Activated T-cell treated with anti-CD3 and anti-CD28 coated beads, Interleukin-2, amount 50 U/mL, for 72 hours (primary cell): ENCODE measurements at regions not wholly inside any gene's neighbourhood (a gene's known extent, or its start where the extent isn't known, plus 50 kb on each side); places are given as distances from the start of the nearest gene placed in this dataset.
A peak's percentile ranks its signal among the peaks of the same experiment; 100 is the strongest.
"Not testable (repeated sequence)": the region's sequence is repeated elsewhere in the genome, so short reads cannot be mapped to it uniquely, and the experiment has no call there.

ENCODE experiments used
- ATAC-seq, 2 donors: fragments of 150-1000 bp; cut with Tn5 transposase; replicated peaks in 1 of 2; 2 replicates each; pipeline ENCODE4 v1.10.0; 2021; ENCODE audit warnings: moderate library complexity in 2 of 2, mild to moderate bottlenecking in 1 of 2
- DNase-seq, 2 donors: peaks; one replicate each; pipeline ENCODE4 v3.0.0; 2021 to 2022; ENCODE audit warnings: mixed read lengths in 1 of 2
- H3K27ac Mint-ChIP-seq: one replicate; pipeline ENCODE4 v1.8.0; 2022; ENCODE audit warnings: mild to moderate bottlenecking, moderate library complexity, mixed read lengths
- H3K27me3 Mint-ChIP-seq: one replicate; pipeline ENCODE4 v1.8.0; 2022; ENCODE audit warnings: low read depth, mixed read lengths
- H3K36me3 Mint-ChIP-seq, 2 donors: one replicate each; pipeline ENCODE4 v1.8.0; 2022; ENCODE audit warnings: mixed read lengths in 2 of 2, mild to moderate bottlenecking in 1 of 2; ENCODE audit not compliant: insufficient read depth in 2 of 2
- H3K4me1 Mint-ChIP-seq: one replicate; pipeline ENCODE4 v1.8.0; 2022; ENCODE audit warnings: low read depth, mixed read lengths
- H3K4me3 Mint-ChIP-seq, 2 donors: one replicate each; pipeline ENCODE4 v1.8.0; 2022; ENCODE audit warnings: mild to moderate bottlenecking in 2 of 2, mixed read lengths in 2 of 2, moderate library complexity in 2 of 2
- H3K9me3 Mint-ChIP-seq, 2 donors: one replicate each; pipeline ENCODE4 v1.8.0; 2022; ENCODE audit warnings: mixed read lengths in 2 of 2

- H3K9me3 Mint-ChIP-seq: no peaks in the 10 kb centered on the region
- DNase-seq: peak; percentile 66 to 77
- peak; percentile 92 to 96 for ATAC-seq
- no peak overlapping the region for H3K27ac Mint-ChIP-seq
- H3K4me3 Mint-ChIP-seq: peak overlapping the region; percentile 17 to 40
- H3K4me1 Mint-ChIP-seq: peaks cover 21% of the 10 kb centered on the region
- H3K36me3 Mint-ChIP-seq: no peaks in the 10 kb centered on the region
- peaks cover 31% of the 10 kb centered on the region for H3K27me3 Mint-ChIP-seq
Observed at GRCh38 chr9:33623658-33624586, 99.9 kb downstream of the ANKRD18B start.

- H3K27me3 Mint-ChIP-seq: peaks cover 27% of the 10 kb centered on the region
- not testable (repeated sequence) for H3K9me3 Mint-ChIP-seq, H3K36me3 Mint-ChIP-seq, ATAC-seq, H3K4me3 Mint-ChIP-seq, DNase-seq, H3K27ac Mint-ChIP-seq, H3K4me1 Mint-ChIP-seq
Observed at GRCh38 chr9:33628318-33628717, 104.3 kb downstream of the ANKRD18B start.

- Mint-ChIP-seq H3K4me1 (peaks cover 4% of the 10 kb centered on the region), H3K36me3 (no peaks in the 10 kb centered on the region), H3K27me3 (peaks cover 27% of the 10 kb centered on the region), H3K27ac (no peak overlapping the region), H3K4me3 (no peak overlapping the region), H3K9me3 (no peaks in the 10 kb centered on the region)
- ATAC-seq (peak in 1 of 2 donors; percentile 55), DNase-seq (peak in 1 of 2 donors; percentile 11)
Observed at GRCh38 chr9:33628865-33629410, 104.9 kb downstream of the ANKRD18B start.

- no peak for ATAC-seq
- Mint-ChIP-seq H3K27me3 (peaks cover 53% of the 10 kb centered on the region), H3K36me3 (no peaks in the 10 kb centered on the region), H3K4me3 (no peak overlapping the region), H3K27ac (no peak overlapping the region), H3K4me1 (no peaks in the 10 kb centered on the region), H3K9me3 (no peaks in the 10 kb centered on the region)
- no peak for DNase-seq
Observed at GRCh38 chr9:33633636-33634035, 109.6 kb downstream of the ANKRD18B start.

- ATAC-seq (no peak), DNase-seq (no peak)
- Mint-ChIP-seq H3K27ac (no peak overlapping the region), H3K9me3 (no peaks in the 10 kb centered on the region), H3K4me3 (no peak overlapping the region), H3K36me3 (no peaks in the 10 kb centered on the region), H3K27me3 (peaks cover 72% of the 10 kb centered on the region), H3K4me1 (no peaks in the 10 kb centered on the region)
Observed at GRCh38 chr9:33637881-33638280, 113.8 kb downstream of the ANKRD18B start.

GRCh38 chr9:33638391-33638915, 114.4 kb downstream of the ANKRD18B start:
- no peaks in the 10 kb centered on the region for H3K4me1 Mint-ChIP-seq
- DNase-seq: no peak
- peaks cover 71% of the 10 kb centered on the region for H3K27me3 Mint-ChIP-seq
- H3K36me3 Mint-ChIP-seq: no peaks in the 10 kb centered on the region
- H3K27ac Mint-ChIP-seq: no peak overlapping the region
- H3K9me3 Mint-ChIP-seq: no peaks in the 10 kb centered on the region
- ATAC-seq: no peak
- no peak overlapping the region for H3K4me3 Mint-ChIP-seq

- DNase-seq: no peak
- no peak overlapping the region for H3K27ac Mint-ChIP-seq
- no peaks in the 10 kb centered on the region for H3K36me3 Mint-ChIP-seq
- no peaks in the 10 kb centered on the region for H3K4me1 Mint-ChIP-seq
- H3K9me3 Mint-ChIP-seq: no peaks in the 10 kb centered on the region
- no peak for ATAC-seq
- H3K27me3 Mint-ChIP-seq: peaks cover 34% of the 10 kb centered on the region
- no peak overlapping the region for H3K4me3 Mint-ChIP-seq
Observed at GRCh38 chr9:33645706-33646105, 121.7 kb downstream of the ANKRD18B start.

GRCh38 chr9:33649463-33649862, 125.4 kb downstream of the ANKRD18B start:
- DNase-seq: no peak
- H3K36me3 Mint-ChIP-seq: no peaks in the 10 kb centered on the region
- peaks cover 43% of the 10 kb centered on the region for H3K27me3 Mint-ChIP-seq
- H3K4me1 Mint-ChIP-seq: no peaks in the 10 kb centered on the region
- H3K27ac Mint-ChIP-seq: no peak overlapping the region
- H3K4me3 Mint-ChIP-seq: no peak overlapping the region
- H3K9me3 Mint-ChIP-seq: no peaks in the 10 kb centered on the region
- ATAC-seq: peak; percentile 32 to 37

- Mint-ChIP-seq H3K36me3 (no peaks in the 10 kb centered on the region), H3K27me3 (peaks cover 43% of the 10 kb centered on the region), H3K27ac (no peak overlapping the region), H3K9me3 (no peaks in the 10 kb centered on the region), H3K4me3 (no peak overlapping the region), H3K4me1 (no peaks in the 10 kb centered on the region)
- no peak for DNase-seq
- no peak for ATAC-seq
Observed at GRCh38 chr9:33651125-33651524, 127.1 kb downstream of the ANKRD18B start.

GRCh38 chr9:33659921-33660320, 135.4 kb upstream of the PRSS3 start:
- H3K36me3 Mint-ChIP-seq: no peaks in the 10 kb centered on the region
- H3K27me3 Mint-ChIP-seq: no peaks in the 10 kb centered on the region
- H3K4me3 Mint-ChIP-seq: no peak overlapping the region
- no peak overlapping the region for H3K27ac Mint-ChIP-seq
- ATAC-seq (no peak), DNase-seq (no peak)
- no peaks in the 10 kb centered on the region for H3K4me1 Mint-ChIP-seq
- H3K9me3 Mint-ChIP-seq: no peaks in the 10 kb centered on the region

- Mint-ChIP-seq H3K27me3 (no peaks in the 10 kb centered on the region), H3K27ac (no peak overlapping the region), H3K4me3 (no peak overlapping the region), H3K36me3 (no peaks in the 10 kb centered on the region), H3K4me1 (no peaks in the 10 kb centered on the region), H3K9me3 (no peaks in the 10 kb centered on the region)
- no peak for ATAC-seq
- no peak for DNase-seq
Observed at GRCh38 chr9:33660772-33661171, 134.6 kb upstream of the PRSS3 start.

- no peak overlapping the region for H3K4me3 Mint-ChIP-seq
- H3K9me3 Mint-ChIP-seq: no peaks in the 10 kb centered on the region
- H3K27me3 Mint-ChIP-seq: no peaks in the 10 kb centered on the region
- no peaks in the 10 kb centered on the region for H3K36me3 Mint-ChIP-seq
- H3K4me1 Mint-ChIP-seq: no peaks in the 10 kb centered on the region
- DNase-seq (no peak), ATAC-seq (no peak)
- no peak overlapping the region for H3K27ac Mint-ChIP-seq
Observed at GRCh38 chr9:33661176-33661575, 134.2 kb upstream of the PRSS3 start.

- Mint-ChIP-seq H3K4me3 (no peak overlapping the region), H3K4me1 (no peaks in the 10 kb centered on the region), H3K27ac (no peak overlapping the region), H3K27me3 (no peaks in the 10 kb centered on the region), H3K9me3 (no peaks in the 10 kb centered on the region), H3K36me3 (no peaks in the 10 kb centered on the region)
- ATAC-seq: no peak
- DNase-seq: no peak
Observed at GRCh38 chr9:33662871-33663270, 132.5 kb upstream of the PRSS3 start.
